Stromal cell of bone marrow (primary cell): ENCODE measurements at regions not wholly inside any gene's neighbourhood (a gene's known extent, or its start where the extent isn't known, plus 50 kb on each side); places are given as distances from the start of the nearest gene placed in this dataset.

Experiments used
- DNase-seq: peaks from one replicate; pipeline ENCODE4 v3.0.0-alpha.2; 2012; ENCODE audit warnings: low read depth

DNA sequence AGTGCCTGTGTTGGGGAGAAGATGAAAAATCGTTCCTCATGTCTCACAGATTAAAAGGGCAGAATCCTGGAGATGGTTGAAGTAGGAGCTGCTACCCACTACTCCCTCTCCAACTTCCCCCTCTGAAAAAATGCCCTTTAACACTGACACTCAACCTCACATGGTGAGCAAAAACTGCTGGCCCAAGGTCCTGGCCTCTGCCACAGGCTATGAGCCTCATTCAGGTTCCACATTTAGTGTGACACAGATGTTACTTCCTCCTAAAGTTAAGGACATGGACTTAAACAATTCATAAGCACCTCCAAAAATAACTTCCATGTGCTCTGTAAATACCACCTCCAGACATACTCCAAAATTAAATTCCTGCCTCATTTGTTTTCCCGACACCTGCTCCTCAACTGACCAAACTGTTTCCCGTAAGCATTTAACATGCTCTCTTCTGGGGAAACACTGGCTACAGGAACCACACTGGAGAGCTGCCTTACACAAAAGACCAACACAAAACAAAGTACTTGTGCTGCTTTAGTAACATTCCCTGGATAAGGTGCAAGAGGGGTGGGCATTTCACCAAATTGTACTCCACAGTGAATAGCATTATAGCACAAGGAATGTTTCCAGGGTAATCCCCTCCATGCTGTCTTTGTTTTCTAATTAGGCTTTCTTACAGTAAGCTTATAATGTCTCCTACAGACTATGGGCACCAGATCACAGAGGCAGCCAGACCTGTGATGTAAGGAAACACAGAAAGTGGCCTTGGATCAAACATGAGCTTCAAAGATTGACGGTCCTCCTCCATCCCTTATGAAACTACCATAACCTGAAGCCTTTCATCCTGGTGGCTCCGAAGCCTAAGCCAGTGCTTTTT lies 57.0 kb downstream of the PHLDA1 start:
- DNase-seq = no peak

DNA sequence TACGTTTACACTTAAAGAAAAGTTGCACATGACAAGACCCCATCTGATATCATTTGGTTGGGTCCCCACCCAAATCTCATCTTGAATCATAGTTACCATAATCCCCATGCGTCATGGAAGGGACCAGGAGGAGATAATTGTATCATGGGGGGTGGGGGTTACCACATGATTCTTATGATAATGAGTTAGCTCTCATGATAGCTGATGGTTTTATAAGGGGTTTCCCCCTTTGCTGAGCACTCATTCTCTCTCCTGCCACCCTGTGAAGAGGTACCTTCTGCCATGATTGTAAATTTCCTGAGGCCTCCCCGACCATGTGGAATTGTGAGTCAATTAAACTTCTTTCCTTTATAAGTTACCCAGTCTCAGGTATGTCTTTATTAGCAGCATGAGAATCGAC lies 60.3 kb downstream of the PHLDA1 start:
- no peak for DNase-seq

DNA sequence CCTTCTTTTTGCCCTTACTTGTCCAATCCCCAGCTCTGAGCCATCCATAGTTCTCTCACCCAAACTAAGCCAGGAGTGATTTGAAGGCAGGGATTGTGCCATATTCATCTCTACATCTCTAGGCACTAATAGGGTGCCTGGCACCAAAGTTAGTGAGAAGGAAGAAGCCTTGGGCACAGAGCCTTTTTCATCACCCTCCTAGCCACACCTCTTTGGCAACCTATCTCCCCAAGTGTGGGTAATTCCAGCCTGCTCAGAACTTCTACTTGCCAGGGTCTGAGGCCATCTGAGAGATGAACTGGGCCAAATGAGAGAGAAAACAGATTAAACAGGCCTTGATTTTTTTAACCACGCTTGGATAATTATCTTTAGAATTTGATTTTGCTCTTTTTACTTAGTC lies 61.3 kb downstream of the PHLDA1 start:
- no peak for DNase-seq

DNA sequence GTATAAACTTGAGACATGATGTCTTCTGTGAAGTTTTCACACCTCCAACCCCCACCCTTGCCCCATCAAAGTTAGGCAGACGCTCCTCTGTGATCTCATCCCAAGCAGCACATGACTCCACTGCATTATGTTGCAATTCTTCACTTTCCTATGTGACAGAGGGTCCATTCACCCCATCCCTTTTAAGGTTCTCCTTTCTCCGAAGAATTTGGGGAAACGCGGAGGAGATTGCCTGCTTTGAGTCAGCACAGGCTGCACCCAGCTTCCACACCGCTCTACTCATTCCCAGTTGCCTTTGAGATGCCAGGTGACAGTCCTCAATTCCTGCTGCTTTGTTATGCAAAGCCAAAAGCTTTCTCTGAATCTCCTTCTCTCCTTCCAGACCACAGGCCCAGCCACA lies 61.8 kb downstream of the PHLDA1 start:
- no peak for DNase-seq

DNA sequence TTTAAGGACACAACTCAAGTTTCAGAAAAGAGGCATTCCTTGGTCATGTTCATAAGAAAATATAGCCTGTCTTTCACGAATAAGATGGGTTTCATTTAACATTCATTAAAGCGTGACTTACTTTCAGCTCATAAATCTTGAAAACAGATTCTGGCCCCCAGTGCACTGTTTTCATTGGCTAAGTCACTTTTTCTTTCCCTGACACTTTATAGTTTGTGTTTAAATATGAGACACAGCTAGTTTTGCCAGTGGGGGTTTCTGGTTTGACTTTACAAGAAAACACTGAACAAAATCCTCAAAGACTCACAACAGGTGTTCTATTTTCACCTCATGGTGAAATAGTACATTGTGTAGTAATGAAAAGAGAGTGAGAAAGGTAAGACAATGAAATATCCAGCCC lies 65.9 kb downstream of the PHLDA1 start:
- no peak for DNase-seq

DNA sequence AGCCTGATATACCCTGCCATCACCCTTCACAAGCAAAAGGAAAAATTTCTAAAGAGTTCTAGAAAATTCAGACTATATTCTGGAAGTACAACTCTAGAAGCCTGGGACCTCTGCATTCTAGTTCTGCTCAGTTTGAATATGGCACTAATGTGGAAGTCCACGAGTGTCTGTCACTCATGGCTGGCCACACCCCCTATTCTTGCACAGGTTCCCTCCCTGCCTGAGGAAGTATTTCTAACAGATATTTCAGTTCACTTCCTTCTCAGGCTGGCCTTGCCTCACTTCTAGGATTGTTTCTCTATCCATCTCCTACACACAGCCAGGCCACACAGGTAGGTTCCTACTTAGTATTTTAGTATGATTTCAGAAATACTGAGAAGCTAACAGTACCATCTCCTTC lies 67.4 kb downstream of the PHLDA1 start:
- no peak for DNase-seq

DNA sequence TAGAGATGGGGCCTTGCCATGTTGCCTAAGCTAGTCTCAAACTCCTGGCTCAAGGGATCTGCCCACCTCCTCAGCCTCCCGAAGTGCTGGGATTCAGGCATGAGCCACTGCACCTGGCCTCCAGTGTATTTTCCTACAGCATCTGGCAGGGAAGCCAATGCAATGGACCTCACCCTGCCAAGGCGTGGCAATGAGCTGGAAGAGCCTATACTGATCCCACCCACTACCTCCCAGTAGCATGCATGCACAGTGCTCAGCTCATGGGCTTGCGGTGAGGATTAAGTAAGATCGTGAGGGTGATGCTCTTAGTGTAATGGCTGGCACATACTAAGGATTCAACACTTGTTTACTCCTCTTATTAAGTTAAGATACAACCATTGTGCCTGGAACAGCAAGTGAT lies 69.7 kb downstream of the PHLDA1 start:
- DNase-seq = no peak

GRCh38 chr12:75960954-75961661 lies 70.5 kb downstream of the PHLDA1 start:
- no peak for DNase-seq

DNA sequence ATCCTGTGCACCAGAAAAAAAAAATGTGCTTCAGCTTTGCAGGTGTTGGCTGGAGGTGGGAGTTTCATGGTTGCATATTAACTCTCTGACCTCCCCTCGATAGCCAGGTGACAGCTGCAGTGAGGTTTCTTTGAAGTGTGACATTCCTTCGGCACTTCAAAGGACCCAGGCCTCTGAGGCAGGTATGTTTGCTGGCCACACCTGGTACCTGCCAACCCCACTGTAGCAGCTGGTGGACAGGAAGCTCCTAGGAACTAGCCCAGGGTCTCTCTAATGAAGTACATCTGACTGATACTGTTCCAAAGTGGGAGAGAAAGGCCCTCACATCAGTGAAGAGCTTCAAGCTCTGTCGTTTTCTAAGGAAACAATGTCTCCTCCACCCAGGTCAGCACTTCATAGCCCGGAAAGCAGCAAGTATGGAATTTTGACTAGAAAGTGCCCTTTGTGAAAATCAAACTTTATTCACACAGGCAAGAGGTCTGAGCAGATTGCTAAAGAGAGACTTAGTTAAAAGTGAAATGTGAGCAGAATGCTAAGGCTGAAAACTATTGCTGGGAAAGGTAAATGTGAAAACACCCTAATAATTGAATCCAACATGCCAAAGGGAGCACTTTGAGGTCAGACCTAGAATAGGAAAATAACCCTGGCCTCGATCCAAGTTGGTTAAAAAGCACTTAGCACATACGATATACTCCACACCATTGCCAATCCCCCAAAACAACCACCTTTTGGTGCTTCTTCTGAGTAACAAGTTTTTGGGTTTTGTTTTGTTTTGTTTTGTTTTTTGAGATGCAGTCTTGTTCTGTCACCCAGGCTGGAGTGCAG lies 71.3 kb downstream of the PHLDA1 start:
- no peak for DNase-seq

DNA sequence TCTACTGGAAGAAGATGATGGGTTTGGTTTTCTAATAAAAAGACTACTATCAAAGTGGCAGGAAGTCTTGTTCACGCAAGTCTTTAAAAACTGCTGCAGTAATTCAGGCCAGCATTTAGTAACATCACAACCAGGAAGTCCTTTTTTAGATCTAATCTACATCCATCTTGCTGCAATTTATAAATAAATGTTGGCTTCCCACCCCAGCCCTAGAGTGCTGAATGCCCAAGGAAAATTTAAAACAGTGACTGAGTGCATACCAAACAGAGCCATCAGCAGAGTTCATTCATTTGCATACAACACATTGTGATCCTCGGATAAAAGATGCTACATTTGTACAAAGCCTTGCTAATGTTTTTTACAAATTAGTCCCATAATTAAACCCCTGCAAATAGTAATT lies 72.1 kb downstream of the PHLDA1 start:
- DNase-seq = no peak

DNA sequence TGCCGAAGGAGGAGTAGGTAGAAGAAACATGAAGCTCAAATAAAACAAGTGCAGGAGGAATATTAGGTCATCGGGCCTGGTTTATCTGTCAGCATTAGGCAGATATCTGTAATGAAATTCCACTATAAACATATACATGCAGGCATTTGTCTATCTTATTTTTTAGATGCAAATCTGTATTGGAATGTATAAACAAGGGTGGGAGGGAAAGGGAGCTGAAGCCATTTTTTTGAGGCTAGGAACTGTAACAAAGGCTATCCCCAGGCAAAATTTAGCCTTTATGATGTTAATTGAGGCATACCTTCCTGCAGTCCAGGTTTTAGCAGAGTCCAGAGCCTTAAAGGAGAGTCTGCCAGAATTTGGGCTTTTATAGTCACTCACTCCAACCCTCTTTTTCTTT lies 72.5 kb downstream of the PHLDA1 start:
- no peak for DNase-seq

DNA sequence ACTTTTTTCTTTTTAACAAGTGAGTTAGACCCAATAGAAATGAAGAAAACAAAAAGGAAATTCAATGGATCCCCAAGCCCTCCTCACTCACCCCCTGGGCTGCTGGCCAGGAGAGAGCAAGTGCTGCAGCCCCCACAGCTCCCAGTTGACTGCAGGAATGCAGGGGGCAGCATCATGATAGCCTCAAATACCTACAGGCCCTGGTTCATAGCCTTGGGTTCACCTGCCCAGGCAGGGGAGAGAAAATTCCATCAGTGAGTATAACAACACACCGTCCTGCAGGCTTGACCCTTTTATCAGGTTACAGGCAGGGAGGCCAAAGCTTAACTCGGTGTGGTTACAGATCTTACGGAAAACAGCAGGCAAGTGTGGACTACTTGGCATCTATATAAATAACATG lies 76.3 kb downstream of the PHLDA1 start:
- DNase-seq = no peak

DNA sequence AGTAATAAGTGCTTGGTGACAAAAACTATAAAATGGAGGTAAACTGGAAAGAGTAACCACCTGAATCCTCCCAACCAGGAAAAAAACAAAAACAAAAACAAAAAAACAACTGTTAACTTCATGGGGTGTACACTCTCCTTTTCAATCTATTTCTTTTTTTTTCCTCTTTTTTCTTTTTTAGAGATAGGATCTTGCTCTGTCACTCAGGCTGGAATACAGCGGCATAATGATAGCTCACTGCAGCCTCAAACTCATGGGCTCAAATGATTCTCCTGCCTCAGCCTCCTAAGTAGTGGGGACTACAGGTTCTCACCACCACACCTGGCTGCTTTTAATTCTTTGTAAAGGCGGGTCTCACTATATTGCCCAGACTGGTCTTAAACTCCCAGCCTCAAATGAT lies 76.8 kb downstream of the PHLDA1 start:
- no peak for DNase-seq

DNA sequence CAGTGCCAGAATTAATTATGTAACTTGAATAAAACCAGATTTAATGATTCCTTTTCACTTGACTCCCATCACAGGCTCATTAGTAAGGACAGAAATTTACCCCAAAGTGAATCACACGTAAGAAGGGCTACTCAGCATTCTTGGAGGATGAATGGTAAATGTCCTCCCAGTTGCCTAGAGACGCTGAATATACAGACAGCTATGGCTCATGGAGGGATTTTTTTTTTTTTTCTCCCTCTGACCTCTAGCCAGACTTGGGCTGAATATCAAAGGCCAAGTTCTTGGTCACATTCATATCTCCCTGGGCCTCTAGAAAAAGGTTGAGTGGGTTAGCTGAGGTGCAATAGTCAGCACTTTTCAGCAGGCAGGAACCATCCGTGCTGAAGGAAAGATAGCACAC lies 77.5 kb downstream of the PHLDA1 start:
- peak; percentile 98 for DNase-seq

GRCh38 chr12:75953312-75953906 lies 78.2 kb downstream of the PHLDA1 start:
- no peak for DNase-seq

GRCh38 chr12:75951399-75952278 lies 79.9 kb downstream of the PHLDA1 start:
- no peak for DNase-seq

DNA sequence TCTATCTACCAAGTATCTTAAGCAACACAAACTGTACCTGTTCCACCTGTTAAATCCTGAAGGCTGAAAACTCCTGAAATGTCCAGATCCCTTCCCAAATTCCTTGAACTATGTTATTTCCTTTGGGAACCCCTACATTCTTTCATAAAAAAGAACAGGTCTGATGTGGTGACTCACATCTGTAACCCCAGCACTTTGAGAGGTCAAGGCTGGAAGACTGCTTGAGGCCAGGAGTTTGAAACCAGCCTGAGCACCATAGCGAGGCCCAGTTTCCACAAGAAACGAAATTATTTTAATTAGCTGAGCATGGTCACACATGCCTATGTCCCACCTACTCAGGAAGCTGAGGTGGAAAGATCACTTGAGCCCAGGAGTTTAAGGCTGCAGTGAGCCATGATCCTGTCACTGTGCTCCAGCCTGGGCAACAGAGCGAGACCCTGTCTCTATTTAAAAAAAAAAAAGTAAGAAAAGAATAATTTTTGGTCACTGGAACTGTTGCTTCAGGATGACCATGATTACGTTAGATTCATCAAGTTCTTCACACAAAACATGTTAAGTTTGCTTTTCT lies 84.3 kb downstream of the PHLDA1 start:
- no peak for DNase-seq

GRCh38 chr12:75945581-75945980 lies 86.0 kb downstream of the PHLDA1 start:
- DNase-seq = no peak

GRCh38 chr12:75944905-75945432 lies 86.6 kb downstream of the PHLDA1 start:
- DNase-seq = no peak

- DNase-seq = peak; percentile 61
Observed at GRCh38 chr12:75944097-75944904, 87.3 kb downstream of the PHLDA1 start.
